HL-60 (cell line): ENCODE measurements at regions not wholly inside any gene's neighbourhood (a gene's known extent, or its start where the extent isn't known, plus 50 kb on each side); places are given as distances from the start of the nearest gene placed in this dataset.

Experiments used
- DNase-seq, 2 experiments: peaks; one replicate each; pipeline ENCODE4 v3.0.0-alpha.2; 2010 to 2020; ENCODE audit warnings: low read depth in 1 of 2, low spot score in 1 of 2
- H3K27ac ChIP-seq: fragments of 250-450 bp; sonication (Bioruptor Pico); replicated peaks from 2 replicates; pipeline ENCODE4 v1.5.1; 2020; ENCODE audit warnings: mild to moderate bottlenecking, moderate library complexity
- H3K27me3 ChIP-seq: fragments of 250-450 bp; sonication (Bioruptor Pico); 2 replicates; pipeline ENCODE4 v1.5.1; 2021; ENCODE audit warnings: mild to moderate bottlenecking, moderate library complexity; ENCODE audit not compliant: insufficient read depth, poor library complexity, severe bottlenecking
- H3K4me3 ChIP-seq: replicated peaks from 2 replicates; pipeline ENCODE4 v1.5.1; 2011; ENCODE audit warnings: mild to moderate bottlenecking, control low read depth, low read length; ENCODE audit not compliant: insufficient read depth
- CTCF ChIP-seq: IDR thresholded peaks from one replicate; pipeline ENCODE4 v1.5.1; 2011; ENCODE audit warnings: low read length, control low read depth, inconsistent platforms; ENCODE audit not compliant: insufficient read depth
- GABPA ChIP-seq: IDR thresholded peaks from 2 replicates; pipeline ENCODE4 v1.6.1; 2012; ENCODE audit warnings: low read depth
- POLR2AphosphoS5 ChIP-seq: IDR thresholded peaks from 2 replicates; pipeline ENCODE4 v1.6.1; 2012; ENCODE audit warnings: low read depth
- REST ChIP-seq: IDR thresholded peaks from 2 replicates; pipeline ENCODE4 v1.6.1; 2012; ENCODE audit warnings: low read depth; ENCODE audit not compliant: insufficient replicate concordance
- SPI1 ChIP-seq: IDR thresholded peaks from 2 replicates; pipeline ENCODE4 v1.6.1; 2012; ENCODE audit warnings: low read depth, mild to moderate bottlenecking, borderline replicate concordance

- DNase-seq = no peak
- no peaks in the 10 kb centered on the region for H3K27me3 ChIP-seq
- H3K4me3 ChIP-seq = no peak overlapping the region
- TF ChIP-seq REST (no peak), SPI1 (no peak), POLR2AphosphoS5 (no peak), CTCF (no peak), GABPA (no peak)
- H3K27ac ChIP-seq = no peak overlapping the region
These were observed 128.3 kb upstream of the ROBO1 start for GRCh38 chr3:79896086-79896485.

- H3K27me3 ChIP-seq = no peaks in the 10 kb centered on the region
- no peak for DNase-seq
These were observed 119.4 kb upstream of the ROBO1 start for GRCh38 chr3:79887213-79887612.

GRCh38 chr3:79886204-79886603 is 118.4 kb upstream of the ROBO1 start:
- Histone ChIP-seq H3K27ac (no peak overlapping the region), H3K4me3 (no peak overlapping the region), H3K27me3 (no peaks in the 10 kb centered on the region)
- no peak for DNase-seq
- no peak for TF ChIP-seq REST
- no peak for TF ChIP-seq GABPA
- TF ChIP-seq SPI1 = no peak
- TF ChIP-seq CTCF = no peak
- no peak for TF ChIP-seq POLR2AphosphoS5

More at GRCh38 chr3:79887213-79887612, 119.4 kb upstream of the ROBO1 start:
- TF ChIP-seq REST (no peak), GABPA (no peak), SPI1 (no peak), POLR2AphosphoS5 (no peak), CTCF (no peak)
- Histone ChIP-seq H3K4me3 (no peak overlapping the region), H3K27ac (no peak overlapping the region)
